ENCODE measurements at regions not wholly inside any gene's neighbourhood (a gene's known extent, or its start where the extent isn't known, plus 50 kb on each side); places are given as distances from the start of the nearest gene placed in this dataset.

GRCh38 chr11:92841719-92842118 is 127.7 kb upstream of the MTNR1B start:
- TF ChIP-seq CTCF (conservative IDR thresholded peaks at IDR 0.05; ENCODE audit: low read depth, low read length) (no peak), EZH2 (IDR thresholded peaks at IDR 0.05; ENCODE audit: low read length, unreplicated experiment) (no peak), EZH2phosphoT487 (IDR thresholded peaks at IDR 0.05; ENCODE audit: borderline replicate concordance, low read length) (no peak)
